ENCODE measurements at regions not wholly inside any gene's neighbourhood (a gene's known extent, or its start where the extent isn't known, plus 50 kb on each side); places are given as distances from the start of the nearest gene placed in this dataset.
"Not testable (repeated sequence)": the region's sequence is repeated elsewhere in the genome, so short reads cannot be mapped to it uniquely, and the experiment has no call there.

GRCh38 chrX:51155157-51155556 lies 177.5 kb upstream of the NUDT10 start:
- DNase-seq (no peak), ATAC-seq (ENCODE audit: poor library complexity) (no peak)
- Histone ChIP-seq H3K36me3 (ENCODE audit: insufficient read depth, low read length) (no peaks in the 10 kb centered on the region), H3K27me3 (ENCODE audit: control insufficient read depth in 1 of 2, insufficient read depth in 2 of 2, low read length in 2 of 2) (no peaks in the 10 kb centered on the region), H3K9me3 (ENCODE audit: control insufficient read depth in 1 of 2, insufficient read depth in 1 of 2, low read length in 2 of 2) (no peaks in the 10 kb centered on the region), H3K27ac (ENCODE audit: low read depth in 1 of 2, low read length in 2 of 2) (no peak overlapping the region), H3K4me3 (ENCODE audit: low read length) (no peak overlapping the region), H3K4me1 (ENCODE audit: insufficient read depth, low read length) (no peaks in the 10 kb centered on the region)
- TF ChIP-seq CTCF (IDR thresholded peaks at IDR 0.05), result no peak
- intact Hi-C loops (cut with DNase I, micrococcal nuclease), result no loop called here
- Mint-ChIP-seq H3K4me1 (ENCODE audit: low read depth) (no peaks in the 10 kb centered on the region), H3K27me3 (no peaks in the 10 kb centered on the region), H3K27ac (no peak overlapping the region), H3K36me3 (ENCODE audit: low read depth) (no peaks in the 10 kb centered on the region), H3K4me3 (no peak overlapping the region), H3K9me3 (no peaks in the 10 kb centered on the region)
- ChIA-PET POLR2A (no interaction called here), CTCF (no interaction called here)

GRCh38 chrX:51155566-51155965 lies 177.1 kb upstream of the NUDT10 start:
- Histone ChIP-seq H3K27me3 (ENCODE audit: control insufficient read depth in 1 of 2, insufficient read depth in 2 of 2, low read length in 2 of 2) (no peaks in the 10 kb centered on the region), H3K4me3 (ENCODE audit: low read length) (no peak overlapping the region), H3K4me1 (ENCODE audit: insufficient read depth, low read length) (no peaks in the 10 kb centered on the region), H3K36me3 (ENCODE audit: insufficient read depth, low read length) (no peaks in the 10 kb centered on the region), H3K27ac (ENCODE audit: low read depth in 1 of 2, low read length in 2 of 2) (no peak overlapping the region), H3K9me3 (ENCODE audit: control insufficient read depth in 1 of 2, insufficient read depth in 1 of 2, low read length in 2 of 2) (no peaks in the 10 kb centered on the region)
- DNase-seq (no peak), ATAC-seq (ENCODE audit: poor library complexity) (no peak)
- H3K9me3 Mint-ChIP-seq, result no peaks in the 10 kb centered on the region
- H3K27ac Mint-ChIP-seq, result no peak overlapping the region
- no peaks in the 10 kb centered on the region for H3K36me3 Mint-ChIP-seq (ENCODE audit: low read depth)
- no peaks in the 10 kb centered on the region for H3K27me3 Mint-ChIP-seq
- ChIA-PET CTCF (no interaction called here), POLR2A (no interaction called here)
- intact Hi-C loops (cut with DNase I, micrococcal nuclease), result no loop called here
- no peaks in the 10 kb centered on the region for H3K4me1 Mint-ChIP-seq (ENCODE audit: low read depth)
- TF ChIP-seq CTCF (IDR thresholded peaks at IDR 0.05), result no peak
- no peak overlapping the region for H3K4me3 Mint-ChIP-seq

GRCh38 chrX:51158231-51158630 lies 174.4 kb upstream of the NUDT10 start:
- no peaks in the 10 kb centered on the region for H3K4me1 Mint-ChIP-seq (ENCODE audit: low read depth)

GRCh38 chrX:51159378-51159777 lies 173.2 kb upstream of the NUDT10 start:
- H3K36me3 Mint-ChIP-seq (ENCODE audit: low read depth); DNase-seq; intact Hi-C loops (cut with DNase I, micrococcal nuclease); H3K27ac Mint-ChIP-seq; H3K9me3 Mint-ChIP-seq; H3K27ac ChIP-seq (ENCODE audit: low read depth in 1 of 2, low read length in 2 of 2); H3K27me3 ChIP-seq (ENCODE audit: control insufficient read depth in 1 of 2, insufficient read depth in 2 of 2, low read length in 2 of 2); ATAC-seq (ENCODE audit: poor library complexity); H3K4me1 ChIP-seq (ENCODE audit: insufficient read depth, low read length); H3K9me3 ChIP-seq (ENCODE audit: control insufficient read depth in 1 of 2, insufficient read depth in 1 of 2, low read length in 2 of 2); H3K4me1 Mint-ChIP-seq (ENCODE audit: low read depth); H3K27me3 Mint-ChIP-seq; H3K36me3 ChIP-seq (ENCODE audit: insufficient read depth, low read length); H3K4me3 Mint-ChIP-seq; POLR2A ChIA-PET; CTCF ChIA-PET; H3K4me3 ChIP-seq (ENCODE audit: low read length): not testable (repeated sequence)

More at GRCh38 chrX:51158231-51158630, 174.4 kb upstream of the NUDT10 start:
- Histone ChIP-seq H3K27me3 (ENCODE audit: control insufficient read depth in 1 of 2, insufficient read depth in 2 of 2, low read length in 2 of 2) (no peaks in the 10 kb centered on the region), H3K4me3 (ENCODE audit: low read length) (no peak overlapping the region), H3K27ac (ENCODE audit: low read depth in 1 of 2, low read length in 2 of 2) (no peak overlapping the region), H3K9me3 (ENCODE audit: control insufficient read depth in 1 of 2, insufficient read depth in 1 of 2, low read length in 2 of 2) (no peaks in the 10 kb centered on the region), H3K36me3 (ENCODE audit: insufficient read depth, low read length) (no peaks in the 10 kb centered on the region), H3K4me1 (ENCODE audit: insufficient read depth, low read length) (no peaks in the 10 kb centered on the region)
- Mint-ChIP-seq H3K36me3 (ENCODE audit: low read depth) (no peaks in the 10 kb centered on the region), H3K27ac (no peak overlapping the region), H3K27me3 (no peaks in the 10 kb centered on the region), H3K4me3 (no peak overlapping the region), H3K9me3 (no peaks in the 10 kb centered on the region)
- TF ChIP-seq CTCF (IDR thresholded peaks at IDR 0.05), result no peak
- CTCF ChIA-PET, result no interaction called here
- ATAC-seq (ENCODE audit: poor library complexity) (no peak), DNase-seq (no peak)
- intact Hi-C loops (cut with DNase I, micrococcal nuclease), result no loop called here
- POLR2A ChIA-PET, result no interaction called here
